ENCODE measurements at regions not wholly inside any gene's neighbourhood (a gene's known extent, or its start where the extent isn't known, plus 50 kb on each side); places are given as distances from the start of the nearest gene placed in this dataset.

DNA sequence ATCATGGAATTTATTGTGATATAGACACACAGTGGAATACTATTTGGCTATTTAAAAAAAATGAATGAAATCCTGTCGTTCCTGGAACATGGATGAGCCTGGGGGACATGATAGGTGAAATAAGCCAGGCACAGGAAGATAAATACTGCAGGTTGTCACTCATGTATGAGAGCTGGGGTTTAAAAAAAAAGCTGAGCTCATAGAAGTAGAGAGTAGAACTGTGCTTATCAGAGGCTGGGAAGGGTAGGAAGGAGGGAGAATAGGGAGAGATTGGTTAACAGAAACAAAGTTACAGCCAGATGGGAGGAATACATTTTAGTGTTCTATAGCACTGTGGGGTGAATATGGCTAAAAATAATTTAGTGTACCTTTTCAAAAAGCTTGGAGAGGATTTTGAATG, 200.6 kb upstream of the NR4A3 start:
- TF ChIP-seq, protein P1, sequence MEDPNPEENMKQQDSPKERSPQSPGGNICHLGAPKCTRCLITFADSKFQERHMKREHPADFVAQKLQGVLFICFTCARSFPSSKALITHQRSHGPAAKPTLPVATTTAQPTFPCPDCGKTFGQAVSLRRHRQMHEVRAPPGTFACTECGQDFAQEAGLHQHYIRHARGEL (CRISPR knock-in tag; IDR thresholded peaks at IDR 0.05), result no peak
- TF ChIP-seq EP300 (IDR thresholded peaks at IDR 0.05; ENCODE audit: low read depth in 2 of 2, low read length in 2 of 2) (no peak), EP300 (CRISPR knock-in tag; IDR thresholded peaks at IDR 0.05; ENCODE audit: borderline replicate concordance) (no peak), ZNF549 (CRISPR knock-in tag; IDR thresholded peaks at IDR 0.05) (no peak), JUNB (CRISPR knock-in tag; IDR thresholded peaks at IDR 0.05; ENCODE audit: borderline replicate concordance) (no peak), MYNN (CRISPR knock-in tag; IDR thresholded peaks at IDR 0.05; ENCODE audit: low read depth) (no peak), POLR2A (IDR thresholded peaks at IDR 0.05; ENCODE audit: insufficient read depth in 1 of 2, low read depth in 2 of 2, low read length in 2 of 2) (no peak)
- TF ChIP-seq, protein P2, sequence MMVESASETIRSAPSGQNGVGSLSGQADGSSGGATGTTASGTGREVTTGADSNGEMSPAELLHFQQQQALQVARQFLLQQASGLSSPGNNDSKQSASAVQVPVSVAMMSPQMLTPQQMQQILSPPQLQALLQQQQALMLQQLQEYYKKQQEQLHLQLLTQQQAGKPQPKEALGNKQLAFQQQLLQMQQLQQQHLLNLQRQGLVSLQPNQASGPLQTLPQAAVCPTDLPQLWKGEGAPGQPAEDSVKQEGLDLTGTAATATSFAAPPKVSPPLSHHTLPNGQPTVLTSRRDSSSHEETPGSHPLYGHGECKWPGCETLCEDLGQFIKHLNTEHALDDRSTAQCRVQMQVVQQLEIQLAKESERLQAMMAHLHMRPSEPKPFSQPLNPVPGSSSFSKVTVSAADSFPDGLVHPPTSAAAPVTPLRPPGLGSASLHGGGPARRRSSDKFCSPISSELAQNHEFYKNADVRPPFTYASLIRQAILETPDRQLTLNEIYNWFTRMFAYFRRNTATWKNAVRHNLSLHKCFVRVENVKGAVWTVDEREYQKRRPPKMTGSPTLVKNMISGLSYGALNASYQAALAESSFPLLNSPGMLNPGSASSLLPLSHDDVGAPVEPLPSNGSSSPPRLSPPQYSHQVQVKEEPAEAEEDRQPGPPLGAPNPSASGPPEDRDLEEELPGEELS (CRISPR knock-in tag; IDR thresholded peaks at IDR 0.05), result no peak
- TF ChIP-seq, protein P3, sequence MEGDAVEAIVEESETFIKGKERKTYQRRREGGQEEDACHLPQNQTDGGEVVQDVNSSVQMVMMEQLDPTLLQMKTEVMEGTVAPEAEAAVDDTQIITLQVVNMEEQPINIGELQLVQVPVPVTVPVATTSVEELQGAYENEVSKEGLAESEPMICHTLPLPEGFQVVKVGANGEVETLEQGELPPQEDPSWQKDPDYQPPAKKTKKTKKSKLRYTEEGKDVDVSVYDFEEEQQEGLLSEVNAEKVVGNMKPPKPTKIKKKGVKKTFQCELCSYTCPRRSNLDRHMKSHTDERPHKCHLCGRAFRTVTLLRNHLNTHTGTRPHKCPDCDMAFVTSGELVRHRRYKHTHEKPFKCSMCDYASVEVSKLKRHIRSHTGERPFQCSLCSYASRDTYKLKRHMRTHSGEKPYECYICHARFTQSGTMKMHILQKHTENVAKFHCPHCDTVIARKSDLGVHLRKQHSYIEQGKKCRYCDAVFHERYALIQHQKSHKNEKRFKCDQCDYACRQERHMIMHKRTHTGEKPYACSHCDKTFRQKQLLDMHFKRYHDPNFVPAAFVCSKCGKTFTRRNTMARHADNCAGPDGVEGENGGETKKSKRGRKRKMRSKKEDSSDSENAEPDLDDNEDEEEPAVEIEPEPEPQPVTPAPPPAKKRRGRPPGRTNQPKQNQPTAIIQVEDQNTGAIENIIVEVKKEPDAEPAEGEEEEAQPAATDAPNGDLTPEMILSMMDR (CRISPR knock-in tag; IDR thresholded peaks at IDR 0.05), result no peak
